ENCODE measurements at regions not wholly inside any gene's neighbourhood (a gene's known extent, or its start where the extent isn't known, plus 50 kb on each side); places are given as distances from the start of the nearest gene placed in this dataset.

DNA sequence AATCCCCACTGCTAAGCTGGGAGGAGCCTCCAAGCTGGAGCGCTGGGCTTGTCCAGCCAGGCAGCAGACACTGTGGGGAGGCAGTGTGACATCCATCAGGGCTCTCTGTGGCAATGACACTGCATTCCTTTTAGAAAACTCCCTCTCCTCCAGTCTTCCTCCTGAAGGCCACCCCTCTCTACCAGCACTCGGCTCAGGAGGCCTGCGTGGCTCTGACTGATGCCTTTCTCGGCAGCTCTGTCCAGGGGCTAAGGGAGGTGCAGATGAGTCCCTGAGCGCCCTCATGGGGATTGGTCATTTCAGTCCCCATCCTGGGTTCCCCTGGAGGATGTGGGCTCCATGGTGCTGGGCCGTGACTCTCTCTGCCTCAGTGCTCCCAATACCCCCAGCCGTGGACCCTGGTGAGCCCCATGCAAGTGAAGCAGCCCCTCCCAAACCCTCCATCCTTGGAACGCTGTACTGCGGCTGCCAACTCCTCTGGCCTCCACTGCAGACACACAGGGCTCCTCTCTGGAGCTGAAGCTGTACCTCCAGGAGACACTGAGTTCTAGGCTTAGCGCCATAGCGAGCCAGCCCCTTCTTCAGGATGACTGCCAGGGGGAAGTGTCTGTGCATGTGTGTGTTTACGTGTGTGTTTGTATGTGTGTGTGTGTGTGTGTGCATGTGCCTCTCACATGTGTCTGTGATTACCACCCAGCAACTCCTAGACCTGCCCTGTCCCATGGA, 209.6 kb downstream of the ERMARD start (continued):
- TF ChIP-seq SP1 (IDR thresholded peaks at IDR 0.05; ENCODE audit: low read depth, low read length) (no peak), SIN3A (conservative IDR thresholded peaks at IDR 0.05 in 1 of 2, IDR thresholded peaks at IDR 0.05 in 1 of 2; ENCODE audit: low read depth in 1 of 2, low read length in 2 of 2) (no peak), RBBP5 (IDR thresholded peaks at IDR 0.05; ENCODE audit: borderline replicate concordance, low read depth, low read length) (no peak), SP4 (IDR thresholded peaks at IDR 0.05; ENCODE audit: low read length) (no peak), NRF1 (IDR thresholded peaks at IDR 0.05; ENCODE audit: low read depth, low read length) (no peak), KDM5A (IDR thresholded peaks at IDR 0.05; ENCODE audit: low read length) (no peak)
- TF ChIP-seq, protein P1, sequence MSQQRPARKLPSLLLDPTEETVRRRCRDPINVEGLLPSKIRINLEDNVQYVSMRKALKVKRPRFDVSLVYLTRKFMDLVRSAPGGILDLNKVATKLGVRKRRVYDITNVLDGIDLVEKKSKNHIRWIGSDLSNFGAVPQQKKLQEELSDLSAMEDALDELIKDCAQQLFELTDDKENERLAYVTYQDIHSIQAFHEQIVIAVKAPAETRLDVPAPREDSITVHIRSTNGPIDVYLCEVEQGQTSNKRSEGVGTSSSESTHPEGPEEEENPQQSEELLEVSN (IDR thresholded peaks at IDR 0.05): no peak

Data from H1 (cell line).